Prostate gland (tissue), 2 donors: ENCODE measurements at regions not wholly inside any gene's neighbourhood (a gene's known extent, or its start where the extent isn't known, plus 50 kb on each side); places are given as distances from the start of the nearest gene placed in this dataset.

Experiments used
- POLR2A ChIP-seq: fragments of 450-650 bp; IDR thresholded peaks from one replicate; pipeline ENCODE4 v1.6.1; 2016; ENCODE audit warnings: antibody characterized with exemption, mild to moderate bottlenecking
- TF ChIP-seq, protein P1 (sequence below), 4 experiments: fragments of 200-600 bp in 2 of 4; fragments of 450-650 bp in 2 of 4; sonication (generic) in 2 of 4; IDR thresholded peaks; 1 replicate in 3 of 4; 2 replicates in 1 of 4; pipeline ENCODE4 v1.5.1; 2016 to 2019; ENCODE audit warnings: antibody characterized with exemption in 4 of 4, mild to moderate bottlenecking in 2 of 4, moderate library complexity in 2 of 4

GRCh38 chr14:26887847-26888246 lies 290.0 kb upstream of the NOVA1 start:
- TF ChIP-seq POLR2A, result no peak
- TF ChIP-seq, protein P1, sequence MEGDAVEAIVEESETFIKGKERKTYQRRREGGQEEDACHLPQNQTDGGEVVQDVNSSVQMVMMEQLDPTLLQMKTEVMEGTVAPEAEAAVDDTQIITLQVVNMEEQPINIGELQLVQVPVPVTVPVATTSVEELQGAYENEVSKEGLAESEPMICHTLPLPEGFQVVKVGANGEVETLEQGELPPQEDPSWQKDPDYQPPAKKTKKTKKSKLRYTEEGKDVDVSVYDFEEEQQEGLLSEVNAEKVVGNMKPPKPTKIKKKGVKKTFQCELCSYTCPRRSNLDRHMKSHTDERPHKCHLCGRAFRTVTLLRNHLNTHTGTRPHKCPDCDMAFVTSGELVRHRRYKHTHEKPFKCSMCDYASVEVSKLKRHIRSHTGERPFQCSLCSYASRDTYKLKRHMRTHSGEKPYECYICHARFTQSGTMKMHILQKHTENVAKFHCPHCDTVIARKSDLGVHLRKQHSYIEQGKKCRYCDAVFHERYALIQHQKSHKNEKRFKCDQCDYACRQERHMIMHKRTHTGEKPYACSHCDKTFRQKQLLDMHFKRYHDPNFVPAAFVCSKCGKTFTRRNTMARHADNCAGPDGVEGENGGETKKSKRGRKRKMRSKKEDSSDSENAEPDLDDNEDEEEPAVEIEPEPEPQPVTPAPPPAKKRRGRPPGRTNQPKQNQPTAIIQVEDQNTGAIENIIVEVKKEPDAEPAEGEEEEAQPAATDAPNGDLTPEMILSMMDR (IDR thresholded peaks at IDR 0.05), result no peak
